ENCODE measurements at regions not wholly inside any gene's neighbourhood (a gene's known extent, or its start where the extent isn't known, plus 50 kb on each side); places are given as distances from the start of the nearest gene placed in this dataset.
A peak's percentile ranks its signal among the peaks of the same experiment; 100 is the strongest.

GRCh38 chr11:12315024-12315423 is 62.3 kb upstream of the PARVA start:
- Histone ChIP-seq H3K36me3 (no peaks in the 10 kb centered on the region), H3K4me3 (ENCODE audit: low read depth, low read length) (no peak overlapping the region), H3K27ac (no peak overlapping the region), H3K9me3 (ENCODE audit: severe bottlenecking) (peaks cover 19% of the 10 kb centered on the region), H3K27me3 (ENCODE audit: insufficient read depth, low read depth, severe bottlenecking) (no peaks in the 10 kb centered on the region)
- TF ChIP-seq CTCF (IDR thresholded peaks at IDR 0.05; ENCODE audit: low read depth, low read length), result no peak
- no peak for DNase-seq

GRCh38 chr11:12316432-12316831 is 60.9 kb upstream of the PARVA start:
- Histone ChIP-seq H3K27me3 (ENCODE audit: insufficient read depth, low read depth, severe bottlenecking) (no peaks in the 10 kb centered on the region), H3K9me3 (ENCODE audit: severe bottlenecking) (peaks cover 19% of the 10 kb centered on the region)
- no peak for TF ChIP-seq CTCF (IDR thresholded peaks at IDR 0.05; ENCODE audit: low read depth, low read length)

GRCh38 chr11:12318791-12319438 is 58.5 kb upstream of the PARVA start:
- peak overlapping the region; percentile 73 for H3K27ac ChIP-seq
- H3K36me3 ChIP-seq, result no peaks in the 10 kb centered on the region
- H3K9me3 ChIP-seq (ENCODE audit: severe bottlenecking), result peaks cover 19% of the 10 kb centered on the region
- no peak for TF ChIP-seq CTCF (IDR thresholded peaks at IDR 0.05; ENCODE audit: low read depth, low read length)
- peak; percentile 31 for DNase-seq
- H3K4me3 ChIP-seq (ENCODE audit: low read depth, low read length), result no peak overlapping the region
- H3K27me3 ChIP-seq (ENCODE audit: insufficient read depth, low read depth, severe bottlenecking), result no peaks in the 10 kb centered on the region

More at GRCh38 chr11:12316432-12316831, 60.9 kb upstream of the PARVA start:
- Histone ChIP-seq H3K36me3 (no peaks in the 10 kb centered on the region), H3K27ac (no peak overlapping the region), H3K4me3 (ENCODE audit: low read depth, low read length) (no peak overlapping the region)
- no peak for DNase-seq

GRCh38 chr11:12319461-12319951 is 57.9 kb upstream of the PARVA start:
- DNase-seq, result peak; percentile 23
- no peaks in the 10 kb centered on the region for H3K27me3 ChIP-seq (ENCODE audit: insufficient read depth, low read depth, severe bottlenecking)
- H3K27ac ChIP-seq, result peak overlapping the region; percentile 73
- no peak for TF ChIP-seq CTCF (IDR thresholded peaks at IDR 0.05; ENCODE audit: low read depth, low read length)
- peaks cover 19% of the 10 kb centered on the region for H3K9me3 ChIP-seq (ENCODE audit: severe bottlenecking)
- no peak overlapping the region for H3K4me3 ChIP-seq (ENCODE audit: low read depth, low read length)
- no peaks in the 10 kb centered on the region for H3K36me3 ChIP-seq

- Histone ChIP-seq H3K4me3 (ENCODE audit: low read depth, low read length) (no peak overlapping the region), H3K9me3 (ENCODE audit: severe bottlenecking) (peaks cover 17% of the 10 kb centered on the region), H3K36me3 (no peaks in the 10 kb centered on the region), H3K27me3 (ENCODE audit: insufficient read depth, low read depth, severe bottlenecking) (no peaks in the 10 kb centered on the region), H3K27ac (peak overlapping the region; percentile 73; the same call in 1 of the 2 replicates)
- TF ChIP-seq CTCF (IDR thresholded peaks at IDR 0.05; ENCODE audit: low read depth, low read length), result no peak
- no peak for DNase-seq
These were observed 57.4 kb upstream of the PARVA start for GRCh38 chr11:12319988-12320387.
